Esophagus squamous epithelium (tissue), 5 donors: ENCODE measurements at regions not wholly inside any gene's neighbourhood (a gene's known extent, or its start where the extent isn't known, plus 50 kb on each side); places are given as distances from the start of the nearest gene placed in this dataset.

Source experiments
- DNase-seq: peaks from one replicate; lab custom pipeline; 2025; lab: John Stamatoyannopoulos, UW
- H3K27ac ChIP-seq, 4 donors: fragments of 200-600 bp; sonication (generic); one replicate each; pipeline ENCODE4 v1.5.1; 2016 to 2019; ENCODE audit warnings: mild to moderate bottlenecking in 1 of 4
- H3K27me3 ChIP-seq, 4 donors: fragments of 200-600 bp; sonication (generic); 1 replicate in 3 of 4; 2 replicates in 1 of 4; pipeline versions ENCODE4 v1.5.1 to v1.6.0; 2017 to 2021; ENCODE audit warnings: antibody characterized with exemption in 1 of 4
- H3K36me3 ChIP-seq, 3 donors: fragments of 200-600 bp; sonication (generic); one replicate each; pipeline ENCODE4 v1.5.1; 2016 to 2019
- H3K4me1 ChIP-seq, 3 donors: fragments of 200-600 bp; sonication (generic); one replicate each; pipeline ENCODE4 v1.5.1; 2017 to 2019
- H3K4me3 ChIP-seq, 4 donors: fragments of 200-600 bp; sonication (generic); 1 replicate in 3 of 4; 2 replicates in 1 of 4; pipeline ENCODE4 v1.5.1; 2016 to 2019; ENCODE audit warnings: mild to moderate bottlenecking in 2 of 4, moderate library complexity in 1 of 4
- H3K9me3 ChIP-seq, 3 donors: fragments of 200-600 bp; sonication (generic); one replicate each; pipeline ENCODE4 v1.5.1; 2016 to 2019
- CTCF ChIP-seq, 6 experiments: fragments of 450-650 bp in 4 of 6; fragments of 200-600 bp in 2 of 6; sonication (generic) in 2 of 6; IDR thresholded peaks; one replicate each; pipeline ENCODE4 v1.5.1; 2016 to 2019; ENCODE audit warnings: antibody characterized with exemption in 6 of 6, mild to moderate bottlenecking in 4 of 6, moderate library complexity in 4 of 6
- POLR2A ChIP-seq, 4 donors: fragments of 450-650 bp; IDR thresholded peaks; one replicate each; pipeline ENCODE4 v1.6.1; 2017; ENCODE audit warnings: antibody characterized with exemption in 4 of 4, mild to moderate bottlenecking in 4 of 4, moderate library complexity in 3 of 4
- WGBS, 2 donors: methylation state at CpG; one replicate each; pipeline ENCODE4 v1.1.5; 2018; 5-methylcytosine and 5-hydroxymethylcytosine counted together
- intact Hi-C: fragments of 100-400 bp; cut with DNase I; formaldehyde crosslinking; loops from one replicate; pipeline ENCODE4 v1.15.0; 2022
- donor health status: DM: yes; HTN: yes; CAD: no.

- intact Hi-C loops, result no loop called here
These were observed 915.9 kb downstream of the PCDH17 start for GRCh38 chr13:58547419-58547818.

GRCh38 chr13:58566176-58566575 is 934.6 kb downstream of the PCDH17 start:
- TF ChIP-seq POLR2A (IDR thresholded peaks at IDR 0.05), result no peak
- no peak for TF ChIP-seq CTCF (IDR thresholded peaks at IDR 0.05)
- Histone ChIP-seq H3K36me3 (no peaks in the 10 kb centered on the region), H3K9me3 (no peaks in the 10 kb centered on the region), H3K4me1 (no peaks in the 10 kb centered on the region), H3K27me3 (no peaks in the 10 kb centered on the region), H3K4me3 (no peak overlapping the region), H3K27ac (no peak overlapping the region)
- intact Hi-C loops, result no loop called here
- 51 to 66% methylated on average over 3 of the region's 3 CpGs for WGBS, 2 donors
- DNase-seq, result no peak

More at GRCh38 chr13:58547419-58547818, 915.9 kb downstream of the PCDH17 start:
- TF ChIP-seq CTCF (IDR thresholded peaks at IDR 0.05), result no peak
- no peak for TF ChIP-seq POLR2A (IDR thresholded peaks at IDR 0.05)
- Histone ChIP-seq H3K4me3 (no peak overlapping the region), H3K4me1 (no peaks in the 10 kb centered on the region), H3K36me3 (no peaks in the 10 kb centered on the region), H3K9me3 (no peaks in the 10 kb centered on the region), H3K27me3 (no peaks in the 10 kb centered on the region), H3K27ac (no peak overlapping the region)
- 35 to 60% methylated on average over 1 of the region's 1 CpG for WGBS, 2 donors
- no peak for DNase-seq

- H3K4me1 ChIP-seq, result no peaks in the 10 kb centered on the region
- H3K4me3 ChIP-seq, result no peak overlapping the region
- intact Hi-C loops, result no loop called here
- WGBS, 2 donors, result 53 to 74% methylated on average over 2 of the region's 2 CpGs
- no peak for DNase-seq
- no peaks in the 10 kb centered on the region for H3K27me3 ChIP-seq
- H3K9me3 ChIP-seq, result peaks cover 0 to 12% (median 3%) of the 10 kb centered on the region in 3 donors
- no peaks in the 10 kb centered on the region for H3K36me3 ChIP-seq
- H3K27ac ChIP-seq, result no peak overlapping the region
- TF ChIP-seq CTCF (IDR thresholded peaks at IDR 0.05) (no peak), POLR2A (IDR thresholded peaks at IDR 0.05) (no peak)
These were observed 942.2 kb downstream of the PCDH17 start for GRCh38 chr13:58573743-58574142.

DNA sequence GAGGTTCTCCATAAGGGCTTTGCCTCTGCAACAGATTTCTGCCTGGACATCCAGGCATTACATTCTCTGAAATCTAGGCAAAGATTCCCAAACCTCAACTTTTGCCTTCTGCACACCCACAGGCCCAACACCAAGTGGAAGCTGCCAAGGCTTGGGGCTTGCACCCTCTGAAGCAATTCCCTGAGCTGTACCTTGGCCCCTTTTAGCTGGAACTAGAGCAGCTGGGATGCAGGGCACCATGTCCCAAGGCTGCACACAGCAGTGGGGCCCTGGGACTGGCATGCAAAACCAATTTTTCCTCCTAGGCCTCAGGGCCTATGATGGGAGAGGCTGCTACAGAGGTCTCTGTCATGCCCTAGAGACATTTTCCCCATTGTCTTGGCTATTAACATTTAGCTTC is 943.2 kb downstream of the PCDH17 start:
- H3K27ac ChIP-seq, result no peak overlapping the region
- no peak overlapping the region for H3K4me3 ChIP-seq
- H3K27me3 ChIP-seq, result no peaks in the 10 kb centered on the region
- no peaks in the 10 kb centered on the region for H3K36me3 ChIP-seq
- TF ChIP-seq CTCF (IDR thresholded peaks at IDR 0.05) (no peak), POLR2A (IDR thresholded peaks at IDR 0.05) (no peak)
- no peak for DNase-seq
- intact Hi-C loops, result no loop called here
- H3K4me1 ChIP-seq, result no peaks in the 10 kb centered on the region
- H3K9me3 ChIP-seq, result peaks cover 0 to 12% (median 3%) of the 10 kb centered on the region in 3 donors

DNA sequence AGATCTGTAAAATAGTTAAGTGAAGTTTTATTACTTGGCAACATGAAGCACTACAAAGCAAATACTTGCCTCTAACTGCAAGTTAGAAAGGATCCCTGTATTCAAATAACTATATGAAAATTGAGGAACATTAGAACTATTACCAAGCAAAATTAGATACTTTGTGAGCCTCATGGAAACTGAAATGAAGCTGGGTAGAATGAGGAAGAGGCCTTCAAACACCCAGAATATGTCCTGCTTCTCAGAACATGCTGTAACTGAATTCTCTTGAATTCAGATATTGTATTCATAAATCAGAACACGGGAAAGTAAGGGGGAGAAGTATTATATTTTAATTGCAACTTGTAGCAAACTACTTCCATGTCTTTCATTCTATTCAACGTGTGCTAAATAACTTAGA is 947.9 kb downstream of the PCDH17 start:
- H3K9me3 ChIP-seq, result peaks cover 0 to 10% (median 3%) of the 10 kb centered on the region in 3 donors
- no peaks in the 10 kb centered on the region for H3K36me3 ChIP-seq
- H3K4me1 ChIP-seq, result no peaks in the 10 kb centered on the region
- DNase-seq, result no peak
- H3K27ac ChIP-seq, result no peak overlapping the region
- WGBS, 2 donors, result 63% methylated on average over 2 of the region's 2 CpGs
- no peaks in the 10 kb centered on the region for H3K27me3 ChIP-seq
- intact Hi-C loops, result no loop called here
- H3K4me3 ChIP-seq, result no peak overlapping the region
- TF ChIP-seq CTCF (IDR thresholded peaks at IDR 0.05) (no peak), POLR2A (IDR thresholded peaks at IDR 0.05) (no peak)
